Aorta (tissue), 5 donors: ENCODE measurements at regions not wholly inside any gene's neighbourhood (a gene's known extent, or its start where the extent isn't known, plus 50 kb on each side); places are given as distances from the start of the nearest gene placed in this dataset.

Experiments
- ATAC-seq: fragments of 200-7000 bp; cut with Tn5 transposase; one replicate; pipeline ENCODE4 v1.9.1; 2022; ENCODE audit warnings: moderate library complexity; ENCODE audit not compliant: low FRiP score
- DNase-seq, 2 donors: peaks; one replicate each; pipeline ENCODE4 v3.0.0-alpha.2; 2020
- H3K27ac ChIP-seq, 2 donors: one replicate each; pipeline ENCODE4 v1.5.1; 2013; ENCODE audit warnings: low read length in 2 of 2, mild to moderate bottlenecking in 2 of 2, moderate library complexity in 2 of 2, control low read depth in 1 of 2, inconsistent platforms in 1 of 2, low read depth in 1 of 2
- H3K27me3 ChIP-seq, 2 donors: one replicate each; pipeline ENCODE4 v1.6.1; 2013; ENCODE audit warnings: control low read depth in 1 of 2, low read length in 1 of 2, mild to moderate bottlenecking in 1 of 2, moderate library complexity in 1 of 2; ENCODE audit not compliant: insufficient read depth in 2 of 2, control insufficient read depth in 1 of 2
- H3K36me3 ChIP-seq, 2 donors: one replicate each; pipeline ENCODE4 v1.6.1; 2013; ENCODE audit warnings: control low read depth in 1 of 2, low read length in 1 of 2, mild to moderate bottlenecking in 1 of 2; ENCODE audit not compliant: insufficient read depth in 2 of 2, control insufficient read depth in 1 of 2
- H3K4me1 ChIP-seq, 2 donors: one replicate each; pipeline ENCODE4 v1.6.1; 2013; ENCODE audit warnings: low read length in 2 of 2, control low read depth in 1 of 2, mild to moderate bottlenecking in 1 of 2, moderate library complexity in 1 of 2; ENCODE audit not compliant: insufficient read depth in 2 of 2, control insufficient read depth in 1 of 2
- H3K4me3 ChIP-seq, 2 donors: one replicate each; pipeline ENCODE4 v1.5.1; 2013; ENCODE audit warnings: low read length in 2 of 2, control low read depth in 1 of 2, mild to moderate bottlenecking in 1 of 2
- H3K9me3 ChIP-seq: one replicate; pipeline ENCODE4 v1.6.1; 2013; ENCODE audit warnings: mild to moderate bottlenecking, low read length; ENCODE audit not compliant: control insufficient read depth
- WGBS, 2 donors: extraction: QIAGEN DNeasy Blood & Tissue Kit; methylation state at CpG; one replicate each; pipeline ENCODE4 v1.1.7; 2013; 5-methylcytosine and 5-hydroxymethylcytosine counted together
- intact Hi-C, 2 donors: fragments of 100-400 bp; cut with DNase I; formaldehyde crosslinking; loops; one replicate each; pipeline versions ENCODE4 v1.14.2 to v1.15.0; 2022
- donor health status: healthy with polysubstance abuse.
- donor health status: Bipolar disorder and iron deficiency.
- donor health status: DM: no; HTN: no; CAD: no.
- donor health status: DM: no; HTN: no; CAD: no.
- donor health status: DM: yes; HTN: yes; CAD: no.

- Histone ChIP-seq H3K9me3 (no peaks in the 10 kb centered on the region), H3K27ac (no peak overlapping the region), H3K4me3 (no peak overlapping the region), H3K27me3 (no peaks in the 10 kb centered on the region), H3K4me1 (no peaks in the 10 kb centered on the region), H3K36me3 (no peaks in the 10 kb centered on the region)
- ATAC-seq (no peak), DNase-seq (no peak)
- 82 to 85% methylated on average over 3 of the region's 3 CpGs for WGBS, 2 donors
- intact Hi-C loops, result no loop called here
Observed at GRCh38 chr3:95134693-95135413, 1072.0 kb downstream of the NSUN3 start.

GRCh38 chr3:95148107-95148506, 1085.2 kb downstream of the NSUN3 start:
- 90 to 96% methylated on average over 3 of the region's 3 CpGs for WGBS, 2 donors
- DNase-seq (no peak), ATAC-seq (no peak)
- intact Hi-C loops, result no loop called here
- no peaks in the 10 kb centered on the region for H3K27me3 ChIP-seq
- no peaks in the 10 kb centered on the region for H3K4me1 ChIP-seq
- no peaks in the 10 kb centered on the region for H3K9me3 ChIP-seq
- no peak overlapping the region for H3K27ac ChIP-seq
- no peaks in the 10 kb centered on the region for H3K36me3 ChIP-seq
- no peak overlapping the region for H3K4me3 ChIP-seq

- Histone ChIP-seq H3K36me3 (no peaks in the 10 kb centered on the region), H3K27me3 (no peaks in the 10 kb centered on the region), H3K4me1 (no peaks in the 10 kb centered on the region), H3K4me3 (no peak overlapping the region), H3K27ac (no peak overlapping the region), H3K9me3 (peaks cover 1% of the 10 kb centered on the region)
- intact Hi-C loops, result no loop called here
- ATAC-seq (no peak), DNase-seq (no peak)
- 16 to 17% methylated on average over 2 of the region's 2 CpGs for WGBS, 2 donors
Observed at GRCh38 chr3:95151590-95151989, 1088.7 kb downstream of the NSUN3 start.

GRCh38 chr3:95154766-95155165, 1091.9 kb downstream of the NSUN3 start:
- intact Hi-C loops, result no loop called here
- DNase-seq, result no peak
- Histone ChIP-seq H3K9me3 (peaks cover 1% of the 10 kb centered on the region), H3K27ac (no peak overlapping the region), H3K4me1 (no peaks in the 10 kb centered on the region), H3K4me3 (no peak overlapping the region), H3K27me3 (no peaks in the 10 kb centered on the region), H3K36me3 (no peaks in the 10 kb centered on the region)
- no peak for ATAC-seq
- 14 to 19% methylated on average over 2 of the region's 2 CpGs for WGBS, 2 donors

GRCh38 chr3:95162794-95163193, 1099.9 kb downstream of the NSUN3 start:
- ATAC-seq (no peak), DNase-seq (no peak)
- intact Hi-C loops, result no loop called here
- H3K9me3 ChIP-seq, result no peaks in the 10 kb centered on the region
- no peak overlapping the region for H3K4me3 ChIP-seq
- no peak overlapping the region for H3K27ac ChIP-seq
- no peaks in the 10 kb centered on the region for H3K27me3 ChIP-seq
- WGBS, 2 donors, result 5 to 13% methylated on average over 1 of the region's 1 CpG
- H3K36me3 ChIP-seq, result no peaks in the 10 kb centered on the region
- no peaks in the 10 kb centered on the region for H3K4me1 ChIP-seq

- no peaks in the 10 kb centered on the region for H3K4me1 ChIP-seq
- 85 to 86% methylated on average over 4 of the region's 4 CpGs for WGBS, 2 donors
- no peak overlapping the region for H3K4me3 ChIP-seq
- H3K36me3 ChIP-seq, result no peaks in the 10 kb centered on the region
- no peak overlapping the region for H3K27ac ChIP-seq
- no peaks in the 10 kb centered on the region for H3K27me3 ChIP-seq
- ATAC-seq (no peak), DNase-seq (no peak)
- intact Hi-C loops, result no loop called here
- H3K9me3 ChIP-seq, result no peaks in the 10 kb centered on the region
Observed at GRCh38 chr3:95167748-95168147, 1104.9 kb downstream of the NSUN3 start.

- Histone ChIP-seq H3K27me3 (no peaks in the 10 kb centered on the region), H3K27ac (no peak overlapping the region), H3K4me1 (no peaks in the 10 kb centered on the region), H3K4me3 (no peak overlapping the region), H3K36me3 (no peaks in the 10 kb centered on the region), H3K9me3 (no peaks in the 10 kb centered on the region)
- intact Hi-C loops, result no loop called here
- WGBS, 2 donors, result 81 to 82% methylated on average over 7 of the region's 7 CpGs
- DNase-seq (no peak), ATAC-seq (no peak)
Observed at GRCh38 chr3:95168526-95168925, 1105.7 kb downstream of the NSUN3 start.

- no peak for ATAC-seq
- Histone ChIP-seq H3K4me3 (no peak overlapping the region), H3K27me3 (no peaks in the 10 kb centered on the region), H3K36me3 (no peaks in the 10 kb centered on the region), H3K27ac (no peak overlapping the region), H3K9me3 (no peaks in the 10 kb centered on the region), H3K4me1 (no peaks in the 10 kb centered on the region)
- intact Hi-C loops, result no loop called here
- DNase-seq, result no peak
- WGBS, 2 donors, result 71 to 76% methylated on average over 3 of the region's 3 CpGs
Observed at GRCh38 chr3:95172164-95172943, 1109.5 kb downstream of the NSUN3 start.

GRCh38 chr3:95177096-95177495, 1114.2 kb downstream of the NSUN3 start:
- Histone ChIP-seq H3K4me1 (no peaks in the 10 kb centered on the region), H3K9me3 (no peaks in the 10 kb centered on the region), H3K4me3 (no peak overlapping the region), H3K27me3 (no peaks in the 10 kb centered on the region), H3K27ac (no peak overlapping the region), H3K36me3 (no peaks in the 10 kb centered on the region)
- DNase-seq, result no peak
- WGBS, 2 donors, result 69 to 70% methylated on average over 2 of the region's 2 CpGs
- no peak for ATAC-seq
- intact Hi-C loops, result no loop called here
